ENCODE measurements at regions not wholly inside any gene's neighbourhood (a gene's known extent, or its start where the extent isn't known, plus 50 kb on each side); places are given as distances from the start of the nearest gene placed in this dataset.

- H3K9me3 ChIP-seq (ENCODE audit: low read depth): no peaks in the 10 kb centered on the region
- no peaks in the 10 kb centered on the region for H3K4me1 ChIP-seq
- Mint-ChIP-seq H3K9me3 (no peaks in the 10 kb centered on the region), H3K36me3 (no peaks in the 10 kb centered on the region), H3K27ac (no peak overlapping the region), H3K4me1 (peaks cover 5% of the 10 kb centered on the region), H3K4me3 (no peak overlapping the region), H3K27me3 (ENCODE audit: insufficient read depth, low read depth) (peaks cover 7% of the 10 kb centered on the region)
- H3K27ac ChIP-seq: no peak overlapping the region
- no peak overlapping the region for H3K9ac ChIP-seq
- H3K79me2 ChIP-seq (ENCODE audit: low read depth): no peaks in the 10 kb centered on the region
- TF ChIP-seq EZH2phosphoT487 (IDR thresholded peaks at IDR 0.05) (no peak), EZH2 (IDR thresholded peaks at IDR 0.05) (no peak)
- no peaks in the 10 kb centered on the region for H3F3A ChIP-seq (ENCODE audit: low read depth)
- H3K27me3 ChIP-seq: no peaks in the 10 kb centered on the region
- no peak for DNase-seq (ENCODE audit: low spot score)
- H3K36me3 ChIP-seq: no peaks in the 10 kb centered on the region
- no peaks in the 10 kb centered on the region for H4K20me1 ChIP-seq (ENCODE audit: low read depth)
- H2AFZ ChIP-seq (replicated peaks): no peak overlapping the region
- no peak overlapping the region for H3K4me2 ChIP-seq
- H3K4me3 ChIP-seq: no peak overlapping the region
These were observed 427.7 kb upstream of the HS6ST1 start for GRCh38 chr2:128746356-128746755.

- Mint-ChIP-seq H3K27me3 (ENCODE audit: insufficient read depth, low read depth) (peaks cover 5% of the 10 kb centered on the region), H3K9me3 (no peaks in the 10 kb centered on the region), H3K4me3 (no peak overlapping the region), H3K27ac (no peak overlapping the region), H3K36me3 (no peaks in the 10 kb centered on the region), H3K4me1 (peaks cover 20% of the 10 kb centered on the region)
- DNase-seq (ENCODE audit: low spot score): no peak
- no peak overlapping the region for H3K4me2 ChIP-seq
- H3K4me1 ChIP-seq: no peaks in the 10 kb centered on the region
- H3K9ac ChIP-seq: no peak overlapping the region
- no peak overlapping the region for H3K27ac ChIP-seq
- H2AFZ ChIP-seq (replicated peaks): no peak overlapping the region
- no peaks in the 10 kb centered on the region for H3K27me3 ChIP-seq
- H3K36me3 ChIP-seq: no peaks in the 10 kb centered on the region
- no peak overlapping the region for H3K4me3 ChIP-seq
- H3F3A ChIP-seq (ENCODE audit: low read depth): no peaks in the 10 kb centered on the region
- H4K20me1 ChIP-seq (ENCODE audit: low read depth): no peaks in the 10 kb centered on the region
- no peaks in the 10 kb centered on the region for H3K9me3 ChIP-seq (ENCODE audit: low read depth)
- no peaks in the 10 kb centered on the region for H3K79me2 ChIP-seq (ENCODE audit: low read depth)
- no peak for TF ChIP-seq EZH2 (IDR thresholded peaks at IDR 0.05)
- TF ChIP-seq, protein P1, sequence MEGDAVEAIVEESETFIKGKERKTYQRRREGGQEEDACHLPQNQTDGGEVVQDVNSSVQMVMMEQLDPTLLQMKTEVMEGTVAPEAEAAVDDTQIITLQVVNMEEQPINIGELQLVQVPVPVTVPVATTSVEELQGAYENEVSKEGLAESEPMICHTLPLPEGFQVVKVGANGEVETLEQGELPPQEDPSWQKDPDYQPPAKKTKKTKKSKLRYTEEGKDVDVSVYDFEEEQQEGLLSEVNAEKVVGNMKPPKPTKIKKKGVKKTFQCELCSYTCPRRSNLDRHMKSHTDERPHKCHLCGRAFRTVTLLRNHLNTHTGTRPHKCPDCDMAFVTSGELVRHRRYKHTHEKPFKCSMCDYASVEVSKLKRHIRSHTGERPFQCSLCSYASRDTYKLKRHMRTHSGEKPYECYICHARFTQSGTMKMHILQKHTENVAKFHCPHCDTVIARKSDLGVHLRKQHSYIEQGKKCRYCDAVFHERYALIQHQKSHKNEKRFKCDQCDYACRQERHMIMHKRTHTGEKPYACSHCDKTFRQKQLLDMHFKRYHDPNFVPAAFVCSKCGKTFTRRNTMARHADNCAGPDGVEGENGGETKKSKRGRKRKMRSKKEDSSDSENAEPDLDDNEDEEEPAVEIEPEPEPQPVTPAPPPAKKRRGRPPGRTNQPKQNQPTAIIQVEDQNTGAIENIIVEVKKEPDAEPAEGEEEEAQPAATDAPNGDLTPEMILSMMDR (IDR thresholded peaks at IDR 0.05): no peak
- no peak for TF ChIP-seq EZH2phosphoT487 (IDR thresholded peaks at IDR 0.05)
These were observed 429.7 kb upstream of the HS6ST1 start for GRCh38 chr2:128748336-128748735.

DNA sequence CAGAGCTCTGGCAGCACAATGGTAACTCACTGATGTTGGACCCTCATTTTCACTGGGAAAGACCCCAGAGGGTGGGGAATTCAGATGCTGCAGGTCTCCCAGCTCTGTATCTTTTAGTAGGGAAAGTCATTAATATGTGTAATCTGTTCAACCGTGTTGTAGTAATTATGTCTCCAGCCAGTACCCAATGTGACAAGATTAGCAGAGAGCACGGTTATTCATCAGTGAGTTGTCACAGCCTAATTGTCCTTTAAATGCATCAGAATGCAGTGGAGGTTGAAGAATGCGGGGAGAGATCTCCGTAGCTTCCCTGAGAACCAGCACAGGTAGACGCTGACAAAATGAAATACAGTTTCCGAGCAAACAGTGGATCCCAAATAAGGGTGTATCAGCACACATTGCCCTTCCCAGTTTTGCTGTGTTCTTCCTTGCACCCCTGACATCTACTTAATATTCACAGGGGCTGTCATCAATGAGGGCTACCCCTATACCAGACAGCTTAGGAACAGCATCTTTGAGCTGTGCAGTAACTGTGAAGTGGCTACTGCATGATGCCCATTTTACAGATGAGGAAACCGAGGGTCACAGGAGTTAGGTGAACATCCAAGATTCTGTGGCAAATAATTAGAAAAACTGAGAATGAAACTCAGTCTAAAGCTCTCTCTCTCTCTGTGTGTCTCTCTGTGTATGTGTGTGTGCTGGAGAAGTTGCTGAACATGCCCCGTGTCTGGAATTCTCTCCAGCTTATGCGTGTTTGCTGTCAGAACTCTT, 430.4 kb upstream of the HS6ST1 start:
- no peaks in the 10 kb centered on the region for H3K36me3 Mint-ChIP-seq
- TF ChIP-seq, protein P1 (IDR thresholded peaks at IDR 0.05): no peak
- no peak for TF ChIP-seq EZH2phosphoT487 (IDR thresholded peaks at IDR 0.05)
- no peak for TF ChIP-seq EZH2 (IDR thresholded peaks at IDR 0.05)
- no peaks in the 10 kb centered on the region for H3K9me3 ChIP-seq (ENCODE audit: low read depth)

More for the DNA sequence above, 430.4 kb upstream of the HS6ST1 start:
- Histone ChIP-seq H4K20me1 (ENCODE audit: low read depth) (no peaks in the 10 kb centered on the region), H2AFZ (replicated peaks) (no peak overlapping the region), H3K36me3 (no peaks in the 10 kb centered on the region), H3K27me3 (no peaks in the 10 kb centered on the region), H3K27ac (no peak overlapping the region), H3K4me2 (no peak overlapping the region), H3K4me3 (no peak overlapping the region), H3K9ac (no peak overlapping the region), H3F3A (ENCODE audit: low read depth) (no peaks in the 10 kb centered on the region), H3K4me1 (no peaks in the 10 kb centered on the region), H3K79me2 (ENCODE audit: low read depth) (no peaks in the 10 kb centered on the region)
- no peak overlapping the region for H3K4me3 Mint-ChIP-seq
- peaks cover 5% of the 10 kb centered on the region for H3K27me3 Mint-ChIP-seq (ENCODE audit: insufficient read depth, low read depth)
- no peak overlapping the region for H3K27ac Mint-ChIP-seq
- H3K4me1 Mint-ChIP-seq: peaks cover 27% of the 10 kb centered on the region
- H3K9me3 Mint-ChIP-seq: no peaks in the 10 kb centered on the region
- DNase-seq (ENCODE audit: low spot score): no peak

Measured in neural progenitor cell (in vitro differentiated cells).